ENCODE measurements at regions not wholly inside any gene's neighbourhood (a gene's known extent, or its start where the extent isn't known, plus 50 kb on each side); places are given as distances from the start of the nearest gene placed in this dataset.
A peak's percentile ranks its signal among the peaks of the same experiment; 100 is the strongest.
"Not testable (repeated sequence)": the region's sequence is repeated elsewhere in the genome, so short reads cannot be mapped to it uniquely, and the experiment has no call there.

GRCh38 chr3:27661797-27662196 is 60.3 kb downstream of the EOMES start:
- no peak for DNase-seq (ENCODE audit: low spot score)

GRCh38 chr3:27659279-27660021 is 62.7 kb downstream of the EOMES start:
- peak; percentile 17 for DNase-seq (ENCODE audit: low spot score)

- DNase-seq (ENCODE audit: low spot score): no peak
Observed at GRCh38 chr3:27658741-27659140, 63.4 kb downstream of the EOMES start.

GRCh38 chr3:27657871-27658270 is 64.3 kb downstream of the EOMES start:
- no peak for DNase-seq (ENCODE audit: low spot score)

- no peak for DNase-seq (ENCODE audit: low spot score)
Observed at GRCh38 chr3:27657404-27657803, 64.7 kb downstream of the EOMES start.

- DNase-seq (ENCODE audit: low spot score): no peak
Observed at GRCh38 chr3:27656790-27657189, 65.3 kb downstream of the EOMES start.

GRCh38 chr3:27655547-27655946 is 66.6 kb downstream of the EOMES start:
- DNase-seq (ENCODE audit: low spot score): no peak

GRCh38 chr3:27653803-27654558 is 68.1 kb downstream of the EOMES start:
- no peak for DNase-seq (ENCODE audit: low spot score)

- DNase-seq (ENCODE audit: low spot score): no peak
Observed at GRCh38 chr3:27649277-27649676, 72.8 kb downstream of the EOMES start.

- DNase-seq (ENCODE audit: low spot score): no peak
Observed at GRCh38 chr3:27646896-27647295, 75.2 kb downstream of the EOMES start.

GRCh38 chr3:27644941-27645340 is 77.2 kb downstream of the EOMES start:
- DNase-seq (ENCODE audit: low spot score): no peak

GRCh38 chr3:27643355-27643754 is 78.8 kb downstream of the EOMES start:
- DNase-seq (ENCODE audit: low spot score): no peak

- DNase-seq (ENCODE audit: low spot score): no peak
Observed at GRCh38 chr3:27642796-27643195, 79.3 kb downstream of the EOMES start.

- DNase-seq (ENCODE audit: low spot score): no peak
Observed at GRCh38 chr3:27641888-27642601, 80.1 kb downstream of the EOMES start.

- DNase-seq (ENCODE audit: low spot score): no peak
Observed at GRCh38 chr3:27641271-27641800, 80.8 kb downstream of the EOMES start.

- no peak for DNase-seq (ENCODE audit: low spot score)
Observed at GRCh38 chr3:27639271-27639670, 82.9 kb downstream of the EOMES start.

GRCh38 chr3:27638594-27638993 is 83.5 kb downstream of the EOMES start:
- DNase-seq (ENCODE audit: low spot score): no peak

GRCh38 chr3:27637346-27637995 is 84.7 kb downstream of the EOMES start:
- DNase-seq (ENCODE audit: low spot score): no peak

- not testable (repeated sequence) for DNase-seq (ENCODE audit: low spot score)
Observed at GRCh38 chr3:27635006-27635405, 87.1 kb downstream of the EOMES start.

GRCh38 chr3:27633224-27633545 is 88.9 kb downstream of the EOMES start:
- no peak for DNase-seq (ENCODE audit: low spot score)

GRCh38 chr3:27632431-27633223 is 89.5 kb downstream of the EOMES start:
- peak; percentile 58 for DNase-seq (ENCODE audit: low spot score)

All from umbilical cord (tissue), 1 donor.